Neural progenitor cell (in vitro differentiated cells): ENCODE measurements at regions not wholly inside any gene's neighbourhood (a gene's known extent, or its start where the extent isn't known, plus 50 kb on each side); places are given as distances from the start of the nearest gene placed in this dataset.

ENCODE experiments used
- CTCF ChIP-seq: fragments of 200-600 bp; sonication (generic); IDR thresholded peaks from 2 replicates; pipeline ENCODE4 v1.5.1; 2017; ENCODE audit warnings: antibody characterized with exemption, mild to moderate bottlenecking
- EZH2 ChIP-seq: fragments of 200-600 bp; sonication (generic); IDR thresholded peaks from 2 replicates; pipeline ENCODE4 v1.6.1; 2017; ENCODE audit warnings: antibody characterized with exemption, mild to moderate bottlenecking, moderate library complexity

DNA sequence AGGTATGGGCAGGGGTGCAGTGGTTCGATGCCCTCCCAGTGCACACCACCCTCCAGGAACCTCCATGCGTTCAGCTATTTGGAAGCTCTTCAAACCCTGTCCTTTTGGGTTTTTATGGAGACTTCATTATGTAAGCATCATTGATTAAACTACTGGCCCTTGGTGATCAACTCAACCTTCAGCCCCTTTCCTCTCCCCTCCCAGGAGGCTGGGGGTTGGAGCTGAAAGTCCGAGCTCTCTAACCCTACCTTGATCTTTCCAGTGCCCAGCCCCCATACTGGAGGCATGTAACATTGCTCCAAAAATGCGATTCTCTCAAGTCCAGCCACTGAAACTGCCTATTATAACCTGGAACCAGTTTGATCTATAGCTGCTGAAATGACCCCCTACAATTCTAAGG, 188.1 kb downstream of the IPO8 start:
- TF ChIP-seq CTCF (no peak), EZH2 (no peak)
